GM03348 (cell line): ENCODE measurements at regions not wholly inside any gene's neighbourhood (a gene's known extent, or its start where the extent isn't known, plus 50 kb on each side); places are given as distances from the start of the nearest gene placed in this dataset.

Source experiments
- DNase-seq: peaks from one replicate; pipeline ENCODE4 v3.0.0; 2012; ENCODE audit warnings: low spot score

DNA sequence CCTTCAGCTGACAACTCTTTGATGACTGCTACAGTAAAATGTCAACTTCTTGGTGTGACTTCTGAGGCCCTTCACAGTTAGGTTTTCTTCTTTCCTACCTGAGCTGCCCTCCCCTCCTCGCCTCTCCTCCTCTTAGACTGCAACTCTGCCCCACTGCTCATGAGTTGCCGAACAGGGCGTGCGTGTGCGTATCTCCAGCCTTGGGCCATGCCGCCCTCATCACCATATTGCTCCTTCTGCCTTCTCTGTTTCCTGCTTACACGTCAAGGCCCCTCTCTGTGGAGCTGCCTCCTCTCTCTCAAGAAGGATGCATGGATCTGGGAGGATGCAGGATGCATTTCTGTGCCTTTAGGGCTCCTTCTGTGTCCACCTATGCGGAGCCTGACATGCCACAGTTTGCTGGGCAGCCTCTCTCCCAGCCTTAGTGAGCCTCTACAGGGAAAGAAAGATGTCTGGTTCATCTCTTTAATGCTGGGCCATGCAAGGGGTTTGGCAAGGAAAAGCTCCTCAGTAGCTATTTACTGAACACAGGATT, 205.9 kb downstream of the RPLP1 start:
- no peak for DNase-seq

DNA sequence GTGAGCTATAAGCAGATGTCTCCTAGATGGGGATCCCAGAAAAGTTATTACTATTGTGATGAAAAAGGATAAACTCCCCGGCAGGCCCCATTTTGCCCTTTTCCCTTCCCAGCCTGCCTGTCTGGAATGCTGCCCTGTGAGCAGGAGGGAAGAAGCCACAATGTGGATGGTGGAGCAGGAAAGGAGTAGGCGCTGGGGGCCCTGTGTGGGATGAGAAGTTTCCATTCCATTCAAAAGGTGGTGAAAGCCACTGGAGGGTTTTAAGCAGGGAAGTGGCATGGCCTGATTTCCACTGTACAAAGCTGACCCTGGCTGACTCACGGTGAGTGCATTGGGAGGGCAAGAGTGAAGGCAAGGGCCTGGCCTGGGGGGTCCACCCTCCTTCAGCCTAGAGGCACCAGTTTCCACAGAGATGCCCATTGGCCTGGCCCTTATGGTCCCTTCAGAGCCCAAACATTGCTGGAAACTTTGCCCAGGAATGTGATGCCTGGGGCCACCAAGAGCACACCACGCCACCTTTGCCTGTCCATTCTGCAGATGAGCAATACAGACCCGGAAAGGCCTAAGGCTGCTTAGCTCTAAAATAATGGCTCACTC, 206.9 kb downstream of the RPLP1 start:
- no peak for DNase-seq

DNA sequence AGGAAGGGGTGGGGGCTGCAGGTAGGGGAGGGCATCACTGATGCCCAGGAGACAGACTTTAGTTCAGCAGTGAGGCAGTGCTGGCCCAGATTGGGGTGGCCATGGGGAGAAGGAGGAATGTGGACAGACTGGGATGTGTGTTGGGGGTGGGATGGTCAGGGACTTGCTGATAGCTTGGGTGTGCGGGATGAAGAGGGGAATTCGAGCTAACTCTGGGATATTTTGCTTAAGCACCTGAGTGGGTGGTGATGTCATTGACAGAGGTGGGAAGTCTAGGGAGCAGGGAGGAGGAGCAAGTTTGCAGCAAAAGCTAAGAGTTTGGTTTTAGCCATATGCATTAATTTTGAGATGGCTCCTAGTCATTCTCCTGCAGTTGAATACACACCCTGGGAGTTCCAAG, 207.5 kb downstream of the RPLP1 start:
- no peak for DNase-seq

DNA sequence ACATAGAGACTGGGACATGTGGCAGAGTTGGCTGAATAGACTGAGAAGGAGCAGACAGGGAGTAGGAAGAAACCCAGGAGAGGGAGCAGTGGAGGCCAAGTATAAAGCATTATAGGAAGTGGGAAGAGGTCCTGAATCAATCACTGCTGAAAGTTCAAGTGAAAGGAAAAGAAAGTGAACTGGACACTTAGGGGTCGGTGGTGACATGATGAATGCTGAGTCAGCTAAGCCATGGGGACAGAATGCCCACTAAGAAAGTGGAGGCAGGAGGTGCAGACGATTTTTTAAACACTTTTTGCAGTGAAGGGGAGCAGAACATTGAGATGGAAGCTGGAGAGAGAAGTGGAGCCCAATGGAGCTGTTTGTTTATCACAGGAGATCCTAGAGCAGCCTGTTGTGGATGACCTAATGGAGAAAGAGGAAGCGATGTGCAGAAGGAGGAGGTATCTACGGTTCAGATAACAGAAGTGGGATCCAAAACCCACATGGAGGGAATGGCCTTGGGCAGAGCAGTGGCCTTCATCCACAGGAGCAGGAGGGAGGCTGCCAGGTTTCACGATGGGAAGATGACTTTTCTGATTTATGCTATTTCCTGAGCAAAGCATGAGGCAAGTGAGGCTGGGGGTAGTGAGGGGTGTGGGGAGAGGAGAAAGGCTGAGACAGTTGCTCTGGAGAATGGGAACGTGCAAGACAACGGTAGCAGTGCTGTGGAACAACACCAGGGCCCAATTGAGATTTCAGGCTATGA, 208.2 kb downstream of the RPLP1 start:
- DNase-seq, result no peak

DNA sequence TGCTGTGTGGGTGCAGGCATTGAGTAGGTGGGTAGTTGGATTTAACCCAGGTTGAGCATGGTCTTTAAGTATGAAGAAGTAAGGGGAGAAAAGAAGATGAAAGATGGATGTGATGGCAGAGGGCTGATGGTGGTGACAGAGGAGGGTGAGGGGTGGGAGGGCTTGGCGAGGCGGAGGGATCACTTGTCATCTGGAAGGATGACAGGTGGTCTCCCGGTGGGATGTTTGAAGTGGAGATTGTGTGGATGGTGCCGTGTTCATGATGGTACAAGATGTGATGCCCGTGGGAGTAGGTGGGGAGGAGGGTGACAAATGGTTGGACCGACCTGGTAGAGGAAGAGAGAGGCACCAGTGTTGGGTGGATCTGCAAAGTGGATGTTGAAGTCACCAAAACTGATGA, 208.8 kb downstream of the RPLP1 start:
- no peak for DNase-seq

DNA sequence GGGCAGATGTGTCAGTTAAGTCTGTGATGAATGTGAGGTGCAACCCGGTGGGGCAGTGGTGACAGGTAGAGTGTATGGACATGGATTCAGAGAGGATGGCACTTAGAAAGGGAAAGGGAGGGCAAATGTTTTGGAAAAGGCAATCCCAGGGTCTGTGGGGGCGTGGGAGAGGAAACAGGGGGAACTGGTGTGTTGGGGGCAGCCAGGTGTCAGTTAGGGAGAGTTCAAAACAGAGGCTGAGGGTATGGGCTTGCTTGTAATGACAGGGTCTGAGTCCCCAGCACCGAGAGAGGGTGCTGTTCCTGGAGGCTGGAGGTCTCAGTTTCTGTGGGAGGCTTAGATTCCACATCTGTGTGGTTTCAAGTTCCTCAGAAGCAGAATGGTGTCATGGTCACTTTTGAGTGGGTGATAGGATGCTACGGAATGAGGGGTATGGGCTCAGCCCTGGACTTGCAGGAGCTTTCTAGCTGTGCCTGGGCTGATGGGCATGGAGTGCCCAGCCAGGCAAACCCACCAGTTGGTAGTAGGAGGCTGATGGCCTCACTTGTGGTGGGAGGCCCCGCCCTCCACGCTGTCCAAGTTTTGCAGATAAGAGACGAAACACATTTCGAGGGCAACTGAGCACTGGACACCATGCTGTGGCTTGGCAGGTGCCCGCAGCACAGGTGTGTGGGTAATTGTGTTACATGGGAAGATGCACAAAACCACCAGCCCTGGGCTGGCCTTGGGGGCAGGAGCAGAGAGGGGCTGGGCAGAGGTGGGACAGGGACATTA, 209.4 kb downstream of the RPLP1 start:
- DNase-seq, result no peak

DNA sequence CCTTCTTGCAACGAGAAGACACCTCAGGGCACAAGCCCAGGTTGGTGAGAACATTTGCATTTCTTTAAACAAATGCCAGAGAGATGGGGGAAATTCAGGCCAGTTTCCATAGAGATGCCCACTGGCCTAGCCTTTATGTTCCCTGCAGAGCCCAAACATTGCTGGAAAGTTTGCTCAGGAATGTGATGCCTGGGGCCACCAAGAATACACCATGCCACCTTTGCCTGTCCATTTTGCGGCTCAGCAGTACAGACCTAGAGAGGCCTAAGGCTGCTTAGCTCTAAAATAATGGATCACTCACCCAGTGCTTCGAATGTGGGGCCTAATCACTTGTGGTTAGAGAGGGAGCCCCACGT, 210.0 kb downstream of the RPLP1 start:
- DNase-seq, result no peak

DNA sequence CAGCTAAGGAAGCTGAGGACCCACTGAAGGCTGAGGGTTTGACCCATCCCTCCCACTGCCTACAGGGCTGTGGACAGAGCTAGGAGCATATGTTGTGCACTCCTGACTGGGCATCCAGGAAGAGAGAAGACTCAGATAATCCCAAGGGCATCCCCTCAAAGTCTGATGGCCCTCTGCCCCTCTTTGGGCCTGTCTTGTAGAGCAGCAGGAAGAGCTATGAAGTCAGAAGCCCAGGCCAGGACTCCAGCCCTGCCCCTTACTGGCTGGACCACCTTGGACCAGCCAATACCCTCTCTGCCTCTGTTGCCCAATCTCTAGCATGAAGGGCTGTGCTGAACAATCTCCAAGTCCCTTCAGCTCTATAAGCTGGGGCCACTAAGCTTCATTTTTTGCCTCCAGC, 210.8 kb downstream of the RPLP1 start:
- DNase-seq, result no peak

DNA sequence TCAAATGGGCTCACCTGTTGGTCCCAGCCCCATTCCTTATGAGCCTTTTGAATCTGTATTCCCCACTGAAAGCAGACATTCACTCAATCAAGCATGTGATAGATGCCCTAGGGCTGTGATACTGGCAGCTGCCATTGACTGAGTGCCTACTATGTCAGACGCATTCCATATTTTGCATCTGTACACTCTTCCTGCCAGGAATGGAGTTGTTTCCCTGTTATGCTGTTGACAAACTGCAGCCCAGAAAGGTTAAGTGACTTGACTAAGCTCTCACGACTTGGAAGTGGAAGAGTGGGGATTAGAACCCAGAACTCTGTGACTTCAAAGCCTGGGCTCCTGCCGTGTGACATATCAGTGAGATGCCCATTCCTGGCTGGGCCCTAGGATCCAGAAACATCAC, 211.4 kb downstream of the RPLP1 start:
- no peak for DNase-seq

DNA sequence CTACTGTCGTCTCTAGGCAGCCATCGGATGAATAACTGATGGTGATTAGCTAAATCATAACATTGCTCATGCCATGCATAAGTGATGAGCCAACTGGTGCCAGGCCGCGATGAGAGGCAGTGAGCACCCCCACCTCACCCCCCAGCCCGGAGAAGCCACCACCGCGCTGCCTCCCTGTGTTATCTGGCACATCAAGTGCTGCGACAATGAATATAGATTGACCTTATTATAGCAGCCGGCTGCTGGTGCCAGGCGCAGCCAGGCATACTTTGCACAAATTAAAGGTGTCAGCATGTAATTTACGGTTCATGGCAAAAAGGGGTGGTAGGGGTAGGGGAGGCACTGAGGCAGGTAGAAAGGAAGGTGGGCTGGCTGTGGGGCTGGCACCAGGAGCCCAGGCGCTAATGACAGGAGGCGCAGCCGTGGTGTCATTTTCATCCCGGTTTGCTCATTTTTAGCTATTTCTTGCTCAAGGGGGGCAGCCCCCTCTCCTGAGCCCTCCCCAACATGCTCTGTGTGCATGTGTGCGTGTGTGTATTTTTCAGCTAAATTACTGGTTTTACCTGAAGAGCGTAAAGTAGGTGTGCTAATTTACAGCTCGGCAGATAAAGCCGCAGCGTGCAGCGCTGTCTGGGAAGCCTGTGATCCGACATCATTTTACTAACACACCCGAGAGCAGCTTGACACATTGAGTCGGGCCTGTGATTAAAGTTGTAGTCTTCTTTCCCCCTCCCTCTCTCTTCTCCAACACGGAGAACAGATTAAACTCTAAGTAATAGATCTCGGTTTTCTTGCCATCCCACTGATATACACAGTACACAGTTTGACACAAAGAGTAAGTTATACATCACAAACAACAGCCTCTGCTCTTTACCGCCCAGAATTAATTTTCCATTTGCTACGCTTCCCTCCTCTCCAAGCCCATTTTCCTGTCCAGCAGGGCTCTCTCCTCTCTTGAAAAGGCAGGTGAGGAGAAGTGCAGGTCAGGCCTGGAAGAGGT, 212.3 kb downstream of the RPLP1 start:
- DNase-seq, result no peak

DNA sequence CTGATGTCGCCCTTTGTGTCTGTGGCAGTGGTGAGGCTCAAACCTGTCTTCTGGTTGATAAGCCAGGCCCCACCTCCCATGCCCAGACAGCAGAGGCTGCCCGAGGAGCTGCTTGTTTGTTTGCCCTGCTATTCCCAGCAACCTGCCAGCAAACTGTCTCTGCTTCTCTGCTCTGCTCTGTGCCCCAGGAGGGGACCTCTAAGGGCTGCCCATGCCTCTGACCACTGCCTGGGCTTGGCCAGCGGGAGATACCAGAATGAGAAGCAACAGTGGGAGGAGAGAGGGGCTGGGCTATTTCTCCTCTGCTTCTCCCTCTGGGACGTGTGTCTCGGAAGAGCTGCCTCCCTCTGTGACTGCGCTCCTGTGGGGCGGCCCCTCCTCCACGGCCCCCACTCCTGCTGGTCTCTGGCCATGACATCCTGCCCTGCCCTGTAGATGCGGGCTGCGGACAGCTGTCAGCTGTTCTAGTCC, 213.1 kb downstream of the RPLP1 start:
- no peak for DNase-seq

DNA sequence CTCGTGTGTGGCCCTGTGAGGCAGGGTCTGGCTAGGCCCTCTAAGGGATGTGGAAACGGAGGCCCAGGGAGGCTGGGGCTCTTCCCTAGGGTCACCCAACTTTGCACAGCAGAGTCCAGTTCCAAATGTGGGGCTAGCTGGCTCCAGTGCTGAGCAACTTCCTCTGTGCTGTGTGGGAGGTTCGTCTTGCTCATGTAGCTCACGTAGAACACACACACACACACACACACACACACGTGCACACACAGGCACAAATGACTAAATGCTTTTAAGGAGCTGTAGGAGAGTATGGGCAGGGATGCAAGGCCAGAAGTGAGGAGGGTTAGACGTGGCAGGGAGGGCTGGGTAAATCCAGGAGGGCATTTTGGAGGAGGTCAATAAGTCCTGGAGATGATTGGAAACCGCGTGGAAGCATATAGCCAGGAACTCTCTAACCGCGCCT, 213.8 kb downstream of the RPLP1 start:
- no peak for DNase-seq

DNA sequence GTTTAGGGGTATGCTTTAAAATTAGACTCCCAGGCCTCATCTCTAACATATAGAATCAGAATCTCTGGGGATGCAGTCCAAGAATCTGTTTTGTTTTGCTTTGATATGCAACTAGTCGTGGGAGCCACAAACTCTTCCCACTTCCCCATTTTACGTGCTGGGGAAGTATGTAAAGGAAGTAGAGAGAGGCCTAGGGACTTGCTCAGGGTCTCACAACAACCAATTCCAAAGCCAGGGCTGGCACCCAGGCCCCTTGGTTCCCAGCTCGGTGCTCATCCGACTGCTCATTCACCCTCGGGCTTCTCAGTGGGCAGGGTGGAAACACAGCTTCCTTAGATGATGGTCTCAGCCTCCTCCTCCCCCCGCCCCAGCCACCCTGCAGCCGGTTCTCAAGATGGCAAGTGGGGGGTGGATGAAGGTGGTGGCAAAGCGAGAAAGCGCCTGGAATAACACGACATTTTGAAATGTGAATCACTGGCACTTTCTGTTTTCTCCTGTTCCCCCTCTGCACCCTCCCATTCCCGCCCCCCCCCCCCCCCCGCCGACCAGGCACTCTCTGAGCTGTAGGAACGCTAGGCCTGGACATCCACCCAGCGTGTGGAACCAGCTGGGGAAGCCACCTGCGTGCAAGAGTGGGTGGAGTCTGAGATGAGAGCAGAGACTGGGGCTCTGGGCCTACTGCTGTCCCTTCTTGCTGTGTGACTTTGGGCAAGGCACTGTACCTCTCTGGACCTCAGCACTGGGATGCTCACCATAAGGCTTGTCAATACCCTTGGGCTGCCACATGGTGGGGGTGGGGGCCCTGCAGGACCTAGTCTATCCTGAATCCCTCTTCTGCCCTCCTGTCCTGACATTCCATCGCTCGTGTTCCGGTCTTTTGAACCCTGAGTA, 214.5 kb downstream of the RPLP1 start:
- no peak for DNase-seq

DNA sequence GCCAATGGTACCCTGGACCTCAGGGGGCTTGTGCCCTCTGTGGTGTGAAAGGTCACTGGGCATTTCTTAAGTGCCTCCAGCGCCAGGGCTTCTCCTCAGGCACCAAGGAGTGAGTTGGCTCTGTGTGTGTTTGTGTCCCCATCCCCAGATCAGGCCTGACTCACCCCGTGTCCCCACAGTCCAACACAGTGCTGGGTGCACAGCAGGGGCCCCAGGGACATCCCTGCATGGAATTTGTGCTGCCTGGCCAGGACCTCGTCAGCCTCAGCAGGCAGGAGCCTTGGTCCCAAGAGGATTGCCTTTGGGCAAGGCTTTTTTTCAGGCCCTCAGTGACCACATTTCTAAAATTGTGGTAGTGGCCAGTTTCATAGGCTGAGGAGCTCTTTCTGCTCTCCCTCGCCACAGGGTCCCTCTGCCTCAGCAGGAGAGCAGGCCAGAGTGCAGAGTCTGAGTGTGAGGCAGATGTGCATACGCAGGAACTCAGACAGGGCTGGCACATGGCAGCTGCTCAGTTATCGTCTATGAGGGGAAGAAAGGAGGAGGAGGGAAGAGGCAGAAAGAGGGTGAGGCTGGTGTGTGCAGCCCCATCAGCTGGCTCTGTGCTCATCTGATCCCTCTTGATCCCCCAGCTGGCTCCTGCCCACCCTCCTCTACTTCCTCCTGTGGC, 215.6 kb downstream of the RPLP1 start:
- no peak for DNase-seq

DNA sequence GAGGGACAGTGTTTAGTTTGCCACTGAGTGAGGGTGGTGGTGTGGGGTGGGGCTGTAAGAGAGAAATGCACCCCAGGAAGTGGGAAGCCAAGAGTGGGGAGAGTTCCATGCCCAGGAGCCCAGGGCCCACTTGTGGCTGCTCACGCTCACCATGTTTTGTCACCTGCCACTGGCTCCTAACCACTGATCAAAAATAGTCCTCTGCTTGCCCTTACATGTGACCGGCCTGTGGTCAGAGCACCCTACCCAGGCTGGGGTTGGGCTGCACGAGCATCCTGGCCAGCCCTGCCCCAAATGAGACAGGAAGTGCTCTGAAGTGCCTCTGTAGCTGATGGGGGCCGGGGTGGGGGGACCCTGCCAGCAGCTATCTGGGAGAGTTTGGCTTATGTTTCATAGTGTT, 216.3 kb downstream of the RPLP1 start:
- DNase-seq, result no peak

DNA sequence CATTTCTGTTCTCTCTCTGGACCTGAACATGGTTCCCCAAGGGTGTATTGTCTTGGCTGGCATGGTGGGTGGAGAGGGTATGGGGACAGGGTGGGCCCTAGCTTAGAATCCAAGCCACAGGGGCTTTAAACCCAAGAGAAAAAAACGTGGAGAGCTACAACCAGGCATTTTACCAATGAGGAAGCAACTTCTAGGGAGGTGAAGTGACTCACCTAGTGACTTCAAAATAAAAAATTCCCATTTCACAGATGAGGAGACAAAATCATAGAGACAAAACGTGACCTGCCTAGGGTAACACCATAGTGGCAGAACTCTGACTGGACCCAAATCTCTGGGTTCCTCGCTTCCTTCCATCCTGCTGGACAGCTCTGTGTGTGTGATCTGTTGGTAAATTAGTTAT, 216.8 kb downstream of the RPLP1 start:
- DNase-seq, result no peak

DNA sequence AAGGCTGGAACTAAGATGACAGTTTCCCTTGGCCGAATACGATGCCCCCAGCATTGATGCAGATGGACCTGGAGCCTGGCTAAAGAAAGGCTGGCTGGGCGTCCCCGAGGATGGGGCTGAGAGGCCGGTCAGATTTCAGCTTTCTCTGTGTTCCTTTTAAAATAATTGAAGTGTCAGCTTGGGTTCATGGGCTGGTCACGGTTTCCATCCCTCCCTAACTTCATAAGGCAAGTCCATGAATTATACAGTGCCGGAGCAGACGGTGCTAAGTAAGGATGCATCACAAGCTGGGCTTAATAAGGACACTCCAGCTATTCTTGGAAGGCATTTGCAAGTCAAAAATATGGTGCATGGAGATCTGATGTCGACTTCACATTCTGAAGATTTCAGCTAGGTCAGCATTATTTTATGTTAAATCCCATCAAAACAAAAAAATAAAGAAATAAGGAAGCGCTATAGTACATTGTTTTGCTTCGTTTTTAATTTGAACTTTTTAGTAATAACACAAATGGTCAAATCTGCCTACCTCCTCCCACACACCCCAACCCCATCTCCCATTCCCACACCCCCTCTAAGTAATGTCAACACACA, 220.8 kb downstream of the RPLP1 start:
- DNase-seq, result no peak

DNA sequence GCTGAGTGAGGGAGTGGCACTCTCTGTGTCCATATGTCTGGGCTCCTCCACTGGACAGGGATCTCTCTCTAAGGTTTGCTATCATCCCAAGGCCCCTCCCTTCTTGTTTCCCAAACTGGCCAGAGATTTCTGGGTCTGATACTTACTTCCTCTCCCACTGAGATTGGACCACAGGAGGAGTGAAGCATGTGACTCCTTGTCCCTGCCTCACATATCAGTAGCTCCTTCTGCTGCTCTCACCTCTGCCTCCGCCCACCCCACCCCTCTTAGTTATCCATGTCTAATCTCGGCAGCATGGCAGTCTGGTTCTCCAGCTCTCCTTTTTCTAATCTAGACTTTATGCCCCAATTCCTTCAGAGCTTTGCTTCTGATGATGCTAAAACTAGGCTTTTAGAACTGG, 223.1 kb downstream of the RPLP1 start:
- DNase-seq, result no peak

DNA sequence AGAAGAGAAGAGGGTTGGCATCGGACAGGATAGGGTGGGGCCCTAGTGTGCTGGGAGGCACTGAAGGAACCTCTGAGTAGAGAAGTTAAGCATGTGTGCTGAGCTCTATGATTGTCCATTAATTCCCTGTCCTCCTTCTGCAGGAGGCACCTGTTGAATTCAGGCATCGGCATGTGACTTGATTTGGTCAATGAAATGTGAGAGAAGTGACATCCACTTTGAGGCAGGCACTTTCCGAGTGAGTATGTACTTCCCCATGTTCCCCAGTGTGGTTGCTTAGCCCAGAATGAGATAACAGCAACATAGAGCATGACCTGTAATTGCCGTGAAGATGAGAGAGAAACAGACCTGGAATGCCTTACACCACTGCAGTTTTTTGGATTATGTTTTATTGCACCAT, 224.8 kb downstream of the RPLP1 start:
- no peak for DNase-seq
